ENCODE measurements at regions not wholly inside any gene's neighbourhood (a gene's known extent, or its start where the extent isn't known, plus 50 kb on each side); places are given as distances from the start of the nearest gene placed in this dataset.

DNA sequence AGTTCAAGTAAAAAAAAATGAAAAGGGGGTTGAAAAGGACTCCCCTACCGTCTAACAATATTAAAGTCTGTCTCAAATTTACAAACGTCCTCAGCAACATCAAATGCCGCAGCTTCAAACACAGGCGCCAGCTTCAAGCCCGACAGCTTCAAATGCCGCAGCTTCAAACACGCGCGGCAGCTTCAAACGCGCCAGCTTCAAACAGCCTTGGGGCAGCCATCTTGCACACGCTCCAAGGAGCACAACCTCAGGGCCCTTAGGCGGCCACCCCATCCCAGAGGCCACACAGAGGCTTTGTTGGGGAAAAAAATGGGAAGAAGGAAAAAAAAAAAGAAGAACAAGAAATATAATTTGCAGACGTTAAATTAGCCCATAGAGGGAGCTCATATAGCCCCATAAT, 244.4 kb upstream of the VRK2 start:
- no peaks in the 10 kb centered on the region for H3K4me1 ChIP-seq (ENCODE audit: low read depth)
- H3K4me3 ChIP-seq = no peak overlapping the region
- TF ChIP-seq, protein P1, sequence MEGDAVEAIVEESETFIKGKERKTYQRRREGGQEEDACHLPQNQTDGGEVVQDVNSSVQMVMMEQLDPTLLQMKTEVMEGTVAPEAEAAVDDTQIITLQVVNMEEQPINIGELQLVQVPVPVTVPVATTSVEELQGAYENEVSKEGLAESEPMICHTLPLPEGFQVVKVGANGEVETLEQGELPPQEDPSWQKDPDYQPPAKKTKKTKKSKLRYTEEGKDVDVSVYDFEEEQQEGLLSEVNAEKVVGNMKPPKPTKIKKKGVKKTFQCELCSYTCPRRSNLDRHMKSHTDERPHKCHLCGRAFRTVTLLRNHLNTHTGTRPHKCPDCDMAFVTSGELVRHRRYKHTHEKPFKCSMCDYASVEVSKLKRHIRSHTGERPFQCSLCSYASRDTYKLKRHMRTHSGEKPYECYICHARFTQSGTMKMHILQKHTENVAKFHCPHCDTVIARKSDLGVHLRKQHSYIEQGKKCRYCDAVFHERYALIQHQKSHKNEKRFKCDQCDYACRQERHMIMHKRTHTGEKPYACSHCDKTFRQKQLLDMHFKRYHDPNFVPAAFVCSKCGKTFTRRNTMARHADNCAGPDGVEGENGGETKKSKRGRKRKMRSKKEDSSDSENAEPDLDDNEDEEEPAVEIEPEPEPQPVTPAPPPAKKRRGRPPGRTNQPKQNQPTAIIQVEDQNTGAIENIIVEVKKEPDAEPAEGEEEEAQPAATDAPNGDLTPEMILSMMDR (IDR thresholded peaks at IDR 0.05) = no peak
- H3K36me3 ChIP-seq (ENCODE audit: low read depth) = no peaks in the 10 kb centered on the region
- intact Hi-C loops (cut with DNase I, micrococcal nuclease) = no loop called here
- no peak for ATAC-seq
- DNase-seq = no peak
- H3K9me3 ChIP-seq = no peaks in the 10 kb centered on the region

GRCh38 chr2:57804971-57805370, 241.6 kb upstream of the VRK2 start:
- TF ChIP-seq, protein P1 (IDR thresholded peaks at IDR 0.05) = no peak
- intact Hi-C loops (cut with DNase I, micrococcal nuclease) = no loop called here
- DNase-seq (no peak), ATAC-seq (no peak)
- Histone ChIP-seq H3K36me3 (ENCODE audit: low read depth) (no peaks in the 10 kb centered on the region), H3K9me3 (no peaks in the 10 kb centered on the region), H3K4me3 (no peak overlapping the region), H3K4me1 (ENCODE audit: low read depth) (no peaks in the 10 kb centered on the region)

- Histone ChIP-seq H3K4me3 (no peak overlapping the region), H3K4me1 (ENCODE audit: low read depth) (no peaks in the 10 kb centered on the region), H3K9me3 (no peaks in the 10 kb centered on the region), H3K36me3 (ENCODE audit: low read depth) (no peaks in the 10 kb centered on the region)
- ATAC-seq = no peak
- intact Hi-C loops (cut with DNase I, micrococcal nuclease) = no loop called here
- TF ChIP-seq, protein P1 (IDR thresholded peaks at IDR 0.05) = no peak
- no peak for DNase-seq
These were observed 240.1 kb upstream of the VRK2 start for GRCh38 chr2:57806449-57806968.

- H3K4me3 ChIP-seq = no peak overlapping the region
- no peaks in the 10 kb centered on the region for H3K4me1 ChIP-seq (ENCODE audit: low read depth)
- intact Hi-C loops (cut with DNase I, micrococcal nuclease) = no loop called here
- H3K9me3 ChIP-seq = no peaks in the 10 kb centered on the region
- TF ChIP-seq, protein P1 (IDR thresholded peaks at IDR 0.05) = no peak
- no peaks in the 10 kb centered on the region for H3K36me3 ChIP-seq (ENCODE audit: low read depth)
- ATAC-seq = no peak
- DNase-seq = no peak
These were observed 237.4 kb upstream of the VRK2 start for GRCh38 chr2:57809230-57809629.

GRCh38 chr2:57821088-57821487, 225.5 kb upstream of the VRK2 start:
- no peak for ATAC-seq

More at GRCh38 chr2:57821088-57821487, 225.5 kb upstream of the VRK2 start:
- Histone ChIP-seq H3K4me1 (ENCODE audit: low read depth) (no peaks in the 10 kb centered on the region), H3K4me3 (no peak overlapping the region), H3K36me3 (ENCODE audit: low read depth) (no peaks in the 10 kb centered on the region), H3K9me3 (no peaks in the 10 kb centered on the region)
- intact Hi-C loops (cut with DNase I, micrococcal nuclease) = no loop called here
- no peak for DNase-seq
- TF ChIP-seq, protein P1 (IDR thresholded peaks at IDR 0.05) = no peak
